ENCODE measurements at regions not wholly inside any gene's neighbourhood (a gene's known extent, or its start where the extent isn't known, plus 50 kb on each side); places are given as distances from the start of the nearest gene placed in this dataset.

- no peak for DNase-seq
- Mint-ChIP-seq H3K27ac (no peak overlapping the region), H3K4me1 (no peaks in the 10 kb centered on the region), H3K4me3 (no peak overlapping the region), H3K27me3 (no peaks in the 10 kb centered on the region), H3K36me3 (no peaks in the 10 kb centered on the region), H3K9me3 (no peaks in the 10 kb centered on the region)
- no peak for ATAC-seq
- POLR2A ChIA-PET = no interaction called here
These were observed 114.9 kb downstream of the RFC3 start for GRCh38 chr13:33932769-33933406.

GRCh38 chr13:33933810-33934209 lies 115.9 kb downstream of the RFC3 start:
- Mint-ChIP-seq H3K4me1 (no peaks in the 10 kb centered on the region), H3K9me3 (no peaks in the 10 kb centered on the region), H3K27ac (no peak overlapping the region), H3K27me3 (no peaks in the 10 kb centered on the region), H3K36me3 (no peaks in the 10 kb centered on the region), H3K4me3 (no peak overlapping the region)
- DNase-seq = no peak
- ATAC-seq = no peak
- POLR2A ChIA-PET = no interaction called here

GRCh38 chr13:33934343-33934742 lies 116.4 kb downstream of the RFC3 start:
- no peak for DNase-seq
- no peaks in the 10 kb centered on the region for H3K9me3 Mint-ChIP-seq
- POLR2A ChIA-PET = no interaction called here

GRCh38 chr13:33934951-33935371 lies 117.0 kb downstream of the RFC3 start:
- POLR2A ChIA-PET = no interaction called here
- ATAC-seq (no peak), DNase-seq (no peak)
- no peaks in the 10 kb centered on the region for H3K9me3 Mint-ChIP-seq
- H3K27ac Mint-ChIP-seq = no peak overlapping the region
- H3K36me3 Mint-ChIP-seq = no peaks in the 10 kb centered on the region
- H3K4me1 Mint-ChIP-seq = no peaks in the 10 kb centered on the region
- H3K4me3 Mint-ChIP-seq = no peak overlapping the region
- H3K27me3 Mint-ChIP-seq = no peaks in the 10 kb centered on the region

More at GRCh38 chr13:33934343-33934742, 116.4 kb downstream of the RFC3 start:
- Mint-ChIP-seq H3K4me1 (no peaks in the 10 kb centered on the region), H3K4me3 (no peak overlapping the region), H3K36me3 (no peaks in the 10 kb centered on the region), H3K27me3 (no peaks in the 10 kb centered on the region), H3K27ac (peak overlapping the region in 1 of 10 donors; percentile 47)
- no peak for ATAC-seq

GRCh38 chr13:33935969-33936368 lies 118.0 kb downstream of the RFC3 start:
- Mint-ChIP-seq H3K4me1 (no peaks in the 10 kb centered on the region), H3K9me3 (no peaks in the 10 kb centered on the region), H3K4me3 (no peak overlapping the region), H3K36me3 (no peaks in the 10 kb centered on the region), H3K27ac (no peak overlapping the region), H3K27me3 (no peaks in the 10 kb centered on the region)
- no peak for DNase-seq
- POLR2A ChIA-PET = no interaction called here
- no peak for ATAC-seq

- no peaks in the 10 kb centered on the region for H3K27me3 Mint-ChIP-seq
- no peak for DNase-seq
- POLR2A ChIA-PET = no interaction called here
- no peak for ATAC-seq
- H3K36me3 Mint-ChIP-seq = no peaks in the 10 kb centered on the region
- H3K4me3 Mint-ChIP-seq = no peak overlapping the region
- H3K27ac Mint-ChIP-seq = no peak overlapping the region
- H3K4me1 Mint-ChIP-seq = no peaks in the 10 kb centered on the region
- no peaks in the 10 kb centered on the region for H3K9me3 Mint-ChIP-seq
These were observed 119.6 kb downstream of the RFC3 start for GRCh38 chr13:33937373-33938098.

- Mint-ChIP-seq H3K36me3 (no peaks in the 10 kb centered on the region), H3K27ac (no peak overlapping the region), H3K9me3 (no peaks in the 10 kb centered on the region), H3K27me3 (no peaks in the 10 kb centered on the region), H3K4me1 (no peaks in the 10 kb centered on the region), H3K4me3 (no peak overlapping the region)
- POLR2A ChIA-PET = no interaction called here
- ATAC-seq (no peak), DNase-seq (no peak)
These were observed 122.3 kb downstream of the RFC3 start for GRCh38 chr13:33940256-33940655.

- ATAC-seq = no peak
- H3K9me3 Mint-ChIP-seq = no peaks in the 10 kb centered on the region
These were observed 122.9 kb downstream of the RFC3 start for GRCh38 chr13:33940898-33941297.

GRCh38 chr13:33945477-33945876 lies 127.5 kb downstream of the RFC3 start:
- Mint-ChIP-seq H3K9me3 (no peaks in the 10 kb centered on the region), H3K36me3 (peaks cover 0 to 6% (median 5%) of the 10 kb centered on the region in 3 donors), H3K4me1 (no peaks in the 10 kb centered on the region), H3K4me3 (no peak overlapping the region), H3K27ac (no peak overlapping the region), H3K27me3 (no peaks in the 10 kb centered on the region)
- POLR2A ChIA-PET = no interaction called here
- ATAC-seq (no peak), DNase-seq (no peak)

More at GRCh38 chr13:33940898-33941297, 122.9 kb downstream of the RFC3 start:
- Mint-ChIP-seq H3K27ac (no peak overlapping the region), H3K4me1 (no peaks in the 10 kb centered on the region), H3K36me3 (no peaks in the 10 kb centered on the region), H3K4me3 (no peak overlapping the region), H3K27me3 (no peaks in the 10 kb centered on the region)
- no peak for DNase-seq
- POLR2A ChIA-PET = no interaction called here

- POLR2A ChIA-PET = no interaction called here
- ATAC-seq = no peak
- DNase-seq = no peak
- Mint-ChIP-seq H3K4me3 (no peak overlapping the region), H3K27me3 (no peaks in the 10 kb centered on the region), H3K9me3 (no peaks in the 10 kb centered on the region), H3K27ac (no peak overlapping the region), H3K4me1 (no peaks in the 10 kb centered on the region), H3K36me3 (peaks cover 0 to 2% (median 0%) of the 10 kb centered on the region in 3 donors)
These were observed 135.3 kb downstream of the RFC3 start for GRCh38 chr13:33953203-33953602.

- DNase-seq (no peak), ATAC-seq (no peak)
- Mint-ChIP-seq H3K4me3 (no peak overlapping the region), H3K9me3 (no peaks in the 10 kb centered on the region), H3K27me3 (no peaks in the 10 kb centered on the region), H3K27ac (no peak overlapping the region), H3K36me3 (peaks cover 0 to 2% (median 0%) of the 10 kb centered on the region in 3 donors), H3K4me1 (no peaks in the 10 kb centered on the region)
- POLR2A ChIA-PET = no interaction called here
These were observed 135.8 kb downstream of the RFC3 start for GRCh38 chr13:33953781-33954180.

- H3K9me3 Mint-ChIP-seq = no peaks in the 10 kb centered on the region
- H3K27me3 Mint-ChIP-seq = no peaks in the 10 kb centered on the region
- peaks cover 0 to 1% (median 0%) of the 10 kb centered on the region in 3 donors for H3K36me3 Mint-ChIP-seq
- no peak for ATAC-seq
- no peak for DNase-seq
- no peaks in the 10 kb centered on the region for H3K4me1 Mint-ChIP-seq
- H3K4me3 Mint-ChIP-seq = no peak overlapping the region
- POLR2A ChIA-PET = interaction anchor here (0.6 kb wide), 1 partner anchor 143 kb away, joined by 3 read pairs; no protein-coding TSS in a partner anchor
- no peak overlapping the region for H3K27ac Mint-ChIP-seq
These were observed 138.4 kb downstream of the RFC3 start for GRCh38 chr13:33956346-33956745.

GRCh38 chr13:33957497-33957905 lies 139.6 kb downstream of the RFC3 start:
- no peak for ATAC-seq
- H3K4me3 Mint-ChIP-seq = no peak overlapping the region
- no peaks in the 10 kb centered on the region for H3K4me1 Mint-ChIP-seq

GRCh38 chr13:33958964-33959363 lies 141.0 kb downstream of the RFC3 start:
- Mint-ChIP-seq H3K27me3 (no peaks in the 10 kb centered on the region), H3K4me3 (no peak overlapping the region), H3K27ac (no peak overlapping the region), H3K36me3 (no peaks in the 10 kb centered on the region), H3K9me3 (peaks cover 0 to 2% (median 0%) of the 10 kb centered on the region in 9 donors), H3K4me1 (no peaks in the 10 kb centered on the region)
- POLR2A ChIA-PET = no interaction called here
- no peak for DNase-seq
- no peak for ATAC-seq

More at GRCh38 chr13:33957497-33957905, 139.6 kb downstream of the RFC3 start:
- H3K27me3 Mint-ChIP-seq = no peaks in the 10 kb centered on the region
- no peak for DNase-seq
- POLR2A ChIA-PET = no interaction called here
- no peak overlapping the region for H3K27ac Mint-ChIP-seq
- H3K9me3 Mint-ChIP-seq = no peaks in the 10 kb centered on the region
- no peaks in the 10 kb centered on the region for H3K36me3 Mint-ChIP-seq

Measured in naive thymus-derived CD8-positive, alpha-beta T cell (primary cell).